ENCODE measurements at regions not wholly inside any gene's neighbourhood (a gene's known extent, or its start where the extent isn't known, plus 50 kb on each side); places are given as distances from the start of the nearest gene placed in this dataset.

GRCh38 chr18:46222710-46223360 lies 118.7 kb downstream of the HAUS1 start:
- TF ChIP-seq, protein P1, sequence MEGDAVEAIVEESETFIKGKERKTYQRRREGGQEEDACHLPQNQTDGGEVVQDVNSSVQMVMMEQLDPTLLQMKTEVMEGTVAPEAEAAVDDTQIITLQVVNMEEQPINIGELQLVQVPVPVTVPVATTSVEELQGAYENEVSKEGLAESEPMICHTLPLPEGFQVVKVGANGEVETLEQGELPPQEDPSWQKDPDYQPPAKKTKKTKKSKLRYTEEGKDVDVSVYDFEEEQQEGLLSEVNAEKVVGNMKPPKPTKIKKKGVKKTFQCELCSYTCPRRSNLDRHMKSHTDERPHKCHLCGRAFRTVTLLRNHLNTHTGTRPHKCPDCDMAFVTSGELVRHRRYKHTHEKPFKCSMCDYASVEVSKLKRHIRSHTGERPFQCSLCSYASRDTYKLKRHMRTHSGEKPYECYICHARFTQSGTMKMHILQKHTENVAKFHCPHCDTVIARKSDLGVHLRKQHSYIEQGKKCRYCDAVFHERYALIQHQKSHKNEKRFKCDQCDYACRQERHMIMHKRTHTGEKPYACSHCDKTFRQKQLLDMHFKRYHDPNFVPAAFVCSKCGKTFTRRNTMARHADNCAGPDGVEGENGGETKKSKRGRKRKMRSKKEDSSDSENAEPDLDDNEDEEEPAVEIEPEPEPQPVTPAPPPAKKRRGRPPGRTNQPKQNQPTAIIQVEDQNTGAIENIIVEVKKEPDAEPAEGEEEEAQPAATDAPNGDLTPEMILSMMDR (IDR thresholded peaks at IDR 0.05; ENCODE audit: low read depth, low read length): no peak
- no peak for TF ChIP-seq MYC (IDR thresholded peaks at IDR 0.05; ENCODE audit: low read depth, low read length)
- TF ChIP-seq, protein P2, sequence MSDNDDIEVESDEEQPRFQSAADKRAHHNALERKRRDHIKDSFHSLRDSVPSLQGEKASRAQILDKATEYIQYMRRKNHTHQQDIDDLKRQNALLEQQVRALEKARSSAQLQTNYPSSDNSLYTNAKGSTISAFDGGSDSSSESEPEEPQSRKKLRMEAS (IDR thresholded peaks at IDR 0.05; ENCODE audit: low read depth, low read length): no peak
